ENCODE measurements at regions not wholly inside any gene's neighbourhood (a gene's known extent, or its start where the extent isn't known, plus 50 kb on each side); places are given as distances from the start of the nearest gene placed in this dataset.

- no peak for TF ChIP-seq EZH2phosphoT487 (IDR thresholded peaks at IDR 0.05; ENCODE audit: low read length)
- no peak for TF ChIP-seq EZH2 (optimal IDR thresholded peaks at IDR 0.05; ENCODE audit: low read depth, low read length)
- no peak for TF ChIP-seq CTCF (IDR thresholded peaks at IDR 0.05; ENCODE audit: low read length)
- no peak overlapping the region for H2AFZ ChIP-seq (ENCODE audit: low read length)
- no peak overlapping the region for H3K4me2 ChIP-seq (ENCODE audit: low read depth, low read length)
- H3F3A ChIP-seq (ENCODE audit: insufficient read depth, low read length), result no peaks in the 10 kb centered on the region
- H3K79me2 ChIP-seq (ENCODE audit: low read length), result no peaks in the 10 kb centered on the region
- H3K27ac ChIP-seq (ENCODE audit: low read length), result no peak overlapping the region
- no peaks in the 10 kb centered on the region for H3K27me3 ChIP-seq (replicated peaks; ENCODE audit: insufficient read depth, low read length)
- no peak overlapping the region for H3K4me3 ChIP-seq (ENCODE audit: low read length)
- H3K9ac ChIP-seq (ENCODE audit: low read length), result no peak overlapping the region
- no peak for DNase-seq
- no peaks in the 10 kb centered on the region for H4K20me1 ChIP-seq (ENCODE audit: insufficient read depth, low read length)
- no peaks in the 10 kb centered on the region for H3K36me3 ChIP-seq (replicated peaks; ENCODE audit: insufficient read depth, low read length)
- H3K9me3 ChIP-seq (replicated peaks; ENCODE audit: insufficient read depth, low read length), result no peaks in the 10 kb centered on the region
- no peaks in the 10 kb centered on the region for H3K4me1 ChIP-seq (ENCODE audit: low read length)
- no peaks in the 10 kb centered on the region for H3K9me2 ChIP-seq (replicated peaks; ENCODE audit: insufficient read depth, low read length)
These were observed 109.9 kb upstream of the ADGRL2 start for GRCh38 chr1:81690676-81691453.

GRCh38 chr1:81689531-81689941, 111.2 kb upstream of the ADGRL2 start:
- no peak for DNase-seq
- no peak overlapping the region for H3K4me2 ChIP-seq (ENCODE audit: low read depth, low read length)
- no peak for TF ChIP-seq EZH2 (optimal IDR thresholded peaks at IDR 0.05; ENCODE audit: low read depth, low read length)
- TF ChIP-seq CTCF (IDR thresholded peaks at IDR 0.05; ENCODE audit: low read length), result no peak

GRCh38 chr1:81682490-81682889, 118.2 kb upstream of the ADGRL2 start:
- no peaks in the 10 kb centered on the region for H3K9me2 ChIP-seq (replicated peaks; ENCODE audit: insufficient read depth, low read length)
- no peaks in the 10 kb centered on the region for H3K27me3 ChIP-seq (replicated peaks; ENCODE audit: insufficient read depth, low read length)
- no peak overlapping the region for H3K9ac ChIP-seq (ENCODE audit: low read length)
- H3K79me2 ChIP-seq (ENCODE audit: low read length), result no peaks in the 10 kb centered on the region
- H3K4me1 ChIP-seq (ENCODE audit: low read length), result peaks cover 14% of the 10 kb centered on the region
- H2AFZ ChIP-seq (ENCODE audit: low read length), result 0 out of 2 replicates have a peak overlapping the region, but pooled peaks have one; percentile 45
- H3F3A ChIP-seq (ENCODE audit: insufficient read depth, low read length), result no peaks in the 10 kb centered on the region
- H3K36me3 ChIP-seq (replicated peaks; ENCODE audit: insufficient read depth, low read length), result no peaks in the 10 kb centered on the region
- DNase-seq, result no peak
- TF ChIP-seq EZH2phosphoT487 (IDR thresholded peaks at IDR 0.05; ENCODE audit: low read length) (no peak), EZH2 (optimal IDR thresholded peaks at IDR 0.05; ENCODE audit: low read depth, low read length) (no peak), CTCF (IDR thresholded peaks at IDR 0.05; ENCODE audit: low read length) (no peak)
- H4K20me1 ChIP-seq (ENCODE audit: insufficient read depth, low read length), result no peaks in the 10 kb centered on the region
- no peak overlapping the region for H3K4me3 ChIP-seq (ENCODE audit: low read length)
- no peak overlapping the region for H3K27ac ChIP-seq (ENCODE audit: low read length)
- no peak overlapping the region for H3K4me2 ChIP-seq (ENCODE audit: low read depth, low read length)
- H3K9me3 ChIP-seq (replicated peaks; ENCODE audit: insufficient read depth, low read length), result no peaks in the 10 kb centered on the region

More at GRCh38 chr1:81689531-81689941, 111.2 kb upstream of the ADGRL2 start:
- no peak overlapping the region for H3K9ac ChIP-seq (ENCODE audit: low read length)
- H3K4me3 ChIP-seq (ENCODE audit: low read length), result no peak overlapping the region
- H3K9me3 ChIP-seq (replicated peaks; ENCODE audit: insufficient read depth, low read length), result no peaks in the 10 kb centered on the region
- no peaks in the 10 kb centered on the region for H3K4me1 ChIP-seq (ENCODE audit: low read length)
- no peaks in the 10 kb centered on the region for H4K20me1 ChIP-seq (ENCODE audit: insufficient read depth, low read length)
- H3K36me3 ChIP-seq (replicated peaks; ENCODE audit: insufficient read depth, low read length), result no peaks in the 10 kb centered on the region
- no peaks in the 10 kb centered on the region for H3F3A ChIP-seq (ENCODE audit: insufficient read depth, low read length)
- H2AFZ ChIP-seq (ENCODE audit: low read length), result no peak overlapping the region
- H3K79me2 ChIP-seq (ENCODE audit: low read length), result no peaks in the 10 kb centered on the region
- no peak overlapping the region for H3K27ac ChIP-seq (ENCODE audit: low read length)
- H3K9me2 ChIP-seq (replicated peaks; ENCODE audit: insufficient read depth, low read length), result no peaks in the 10 kb centered on the region
- H3K27me3 ChIP-seq (replicated peaks; ENCODE audit: insufficient read depth, low read length), result no peaks in the 10 kb centered on the region

Data from MM.1S (cell line).